T47D (cell line): ENCODE measurements at regions not wholly inside any gene's neighbourhood (a gene's known extent, or its start where the extent isn't known, plus 50 kb on each side); places are given as distances from the start of the nearest gene placed in this dataset.

Experiments used
- DNase-seq, 2 experiments: peaks; one replicate each; pipeline versions ENCODE4 v3.0.0 to v3.0.0-alpha.2; 2011 to 2012; ENCODE audit warnings: low read depth in 1 of 2, low spot score in 1 of 2
- JUND ChIP-seq: IDR thresholded peaks from 2 replicates; pipeline ENCODE4 v1.6.1; 2012; ENCODE audit warnings: low read depth
- in situ Hi-C: cut with HindIII; loops from 2 replicates; pipeline ENCODE4 v1.10.0; 2016; ENCODE audit warnings: low sequenced_read_pairs, low pct_unique_long_range_greater_than_20kb

DNA sequence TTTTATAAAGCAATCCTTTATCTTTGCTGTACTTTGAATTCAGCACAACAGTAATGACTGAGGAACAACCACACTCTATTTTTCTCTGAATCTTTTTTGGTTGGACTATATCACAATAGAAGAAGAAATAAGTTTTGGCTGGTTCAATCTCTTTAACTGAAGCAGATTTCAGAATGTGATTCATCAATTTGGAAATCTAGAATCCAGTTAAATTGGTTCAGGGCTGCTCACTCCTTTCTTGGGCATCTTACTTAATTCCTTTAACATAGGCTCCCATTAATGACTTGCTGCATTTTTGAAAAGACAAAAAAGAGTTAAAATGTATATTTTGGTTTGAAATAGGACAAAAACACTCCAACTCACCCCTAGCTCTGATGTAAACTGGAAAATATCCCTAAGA lies 688.3 kb upstream of the NECTIN3 start:
- in situ Hi-C loops, result no loop called here
- no peak for DNase-seq
- no peak for TF ChIP-seq JUND

DNA sequence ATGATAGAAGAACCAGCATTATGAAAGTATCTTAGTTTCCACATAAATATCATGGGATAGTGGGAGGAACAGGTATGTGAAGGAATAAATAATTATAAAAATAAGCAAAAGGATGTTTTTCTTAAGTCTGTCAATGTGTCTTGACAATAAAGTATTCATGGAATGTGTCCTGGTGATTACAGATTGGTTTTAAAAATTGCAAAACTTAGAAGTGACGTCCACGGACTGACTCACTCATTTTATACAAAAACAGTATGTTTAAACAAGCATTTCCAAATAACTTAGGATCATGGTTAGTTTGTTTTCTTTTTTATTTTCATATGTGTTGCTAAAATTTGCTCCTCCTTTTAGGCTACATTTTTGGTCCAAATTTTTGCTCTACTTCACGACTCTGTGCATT lies 687.0 kb upstream of the NECTIN3 start:
- in situ Hi-C loops, result no loop called here
- TF ChIP-seq JUND, result no peak
- no peak for DNase-seq

DNA sequence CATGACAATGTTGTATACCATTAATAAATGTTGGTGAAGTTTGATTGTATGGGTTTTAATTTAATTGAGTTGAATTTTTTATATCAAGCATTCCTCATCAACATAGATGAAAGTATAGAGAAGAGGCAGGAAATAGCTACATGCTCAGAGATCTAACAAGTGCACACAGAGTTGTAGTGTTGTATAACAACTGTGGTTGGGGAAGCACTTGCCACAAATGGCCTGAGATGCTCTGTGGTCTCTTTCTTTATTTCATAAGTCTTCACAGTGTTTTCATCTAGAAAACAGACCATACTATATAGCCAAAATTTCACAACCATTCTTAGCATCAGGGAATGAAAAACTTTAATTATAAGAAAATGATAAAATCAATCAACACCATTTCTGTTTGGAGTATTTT lies 682.6 kb upstream of the NECTIN3 start:
- DNase-seq, result no peak
- TF ChIP-seq JUND, result no peak
- in situ Hi-C loops, result no loop called here

DNA sequence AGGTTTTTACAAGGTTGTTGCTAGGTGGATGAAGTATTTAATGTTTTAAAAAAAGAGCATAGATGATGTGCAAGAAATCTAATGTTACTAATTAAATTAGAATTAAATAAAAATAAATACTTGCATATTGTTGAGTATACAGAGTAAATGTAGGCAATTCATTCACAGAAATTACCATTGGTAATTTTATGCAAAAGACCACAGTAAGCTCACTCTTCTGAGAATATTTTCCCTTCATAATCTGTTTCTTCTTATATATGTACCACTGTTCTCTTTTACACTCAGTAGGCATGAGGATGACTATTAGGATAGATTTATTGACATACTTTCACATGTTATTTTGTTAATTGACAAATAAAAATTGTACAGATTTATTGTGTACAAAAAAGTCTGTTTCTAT lies 681.2 kb upstream of the NECTIN3 start:
- in situ Hi-C loops, result no loop called here
- no peak for TF ChIP-seq JUND

DNA sequence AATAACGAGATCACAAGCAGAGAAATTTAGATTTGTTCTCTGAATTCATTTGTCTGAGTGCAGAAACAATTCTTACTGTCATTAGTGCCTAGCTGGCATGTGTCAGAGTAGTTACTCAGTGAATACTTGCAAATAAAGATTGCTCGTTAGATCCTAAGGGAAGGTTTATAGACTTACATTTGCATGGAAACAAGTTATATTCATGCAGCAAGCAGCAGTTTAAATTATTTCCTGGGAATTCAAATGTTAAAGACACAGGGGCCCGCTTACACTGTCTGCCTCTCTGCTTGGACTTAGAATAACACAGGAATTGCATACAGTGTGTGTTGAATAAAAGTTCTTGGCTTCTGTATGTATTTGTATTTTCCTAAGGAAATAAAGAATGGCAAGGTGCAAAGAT lies 680.6 kb upstream of the NECTIN3 start:
- no peak for TF ChIP-seq JUND
- in situ Hi-C loops, result no loop called here
- no peak for DNase-seq

More for the DNA sequence above, 681.2 kb upstream of the NECTIN3 start:
- no peak for DNase-seq

DNA sequence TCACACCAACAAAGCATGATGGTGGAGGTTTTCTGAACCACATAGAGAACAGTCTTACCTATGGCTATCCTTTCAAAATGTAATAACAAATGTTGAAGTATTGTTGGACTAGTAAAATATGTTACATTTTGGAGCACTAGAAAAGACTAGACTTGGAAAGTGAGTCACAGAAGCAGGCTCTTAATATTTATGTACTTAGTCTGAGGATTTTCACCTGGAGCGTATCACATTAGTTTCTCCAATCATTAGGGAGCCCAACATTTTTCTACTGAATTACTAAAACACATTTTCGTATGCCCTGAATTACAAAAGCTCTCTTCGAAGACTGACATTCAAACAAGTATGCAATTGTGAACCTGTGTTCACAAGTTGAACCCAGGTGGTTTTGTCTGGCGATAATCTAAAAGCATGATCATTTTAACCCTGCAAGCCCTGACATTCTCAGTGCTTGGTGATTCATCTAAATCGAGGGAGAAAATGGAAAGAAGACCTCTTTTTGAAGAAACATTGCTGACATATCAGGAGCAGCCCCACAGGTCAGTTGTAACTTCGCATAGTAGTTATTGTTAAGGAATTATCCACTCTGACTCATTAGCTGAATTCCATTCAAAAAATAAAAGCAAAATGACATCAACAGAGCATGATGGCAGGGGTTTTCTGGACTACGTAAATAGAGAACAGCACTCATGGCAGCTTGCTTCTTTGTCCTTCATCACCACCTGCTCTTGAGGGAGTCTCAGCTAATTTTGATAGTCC lies 679.8 kb upstream of the NECTIN3 start:
- DNase-seq, result no peak
- in situ Hi-C loops, result no loop called here
- TF ChIP-seq JUND, result no peak

DNA sequence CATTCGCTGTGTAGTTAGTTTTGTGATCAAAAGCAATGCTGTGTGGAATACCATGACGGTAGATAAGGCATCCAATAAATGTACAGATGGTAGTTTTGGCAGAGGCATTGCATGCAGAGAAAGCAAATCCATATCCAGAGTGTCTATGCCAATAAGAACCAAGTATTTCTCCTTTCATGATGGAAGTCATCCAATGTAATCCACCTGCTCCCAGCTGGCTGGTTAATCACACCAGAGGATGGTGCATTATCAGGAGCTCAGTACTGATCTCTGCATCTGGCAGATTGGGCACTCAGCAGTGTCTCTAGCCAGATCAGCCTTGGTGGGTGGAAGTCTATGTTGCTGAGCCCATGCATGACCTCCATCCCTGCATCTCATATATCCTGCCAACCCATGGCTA lies 677.7 kb upstream of the NECTIN3 start:
- in situ Hi-C loops, result no loop called here
- TF ChIP-seq JUND, result no peak
- DNase-seq, result no peak

DNA sequence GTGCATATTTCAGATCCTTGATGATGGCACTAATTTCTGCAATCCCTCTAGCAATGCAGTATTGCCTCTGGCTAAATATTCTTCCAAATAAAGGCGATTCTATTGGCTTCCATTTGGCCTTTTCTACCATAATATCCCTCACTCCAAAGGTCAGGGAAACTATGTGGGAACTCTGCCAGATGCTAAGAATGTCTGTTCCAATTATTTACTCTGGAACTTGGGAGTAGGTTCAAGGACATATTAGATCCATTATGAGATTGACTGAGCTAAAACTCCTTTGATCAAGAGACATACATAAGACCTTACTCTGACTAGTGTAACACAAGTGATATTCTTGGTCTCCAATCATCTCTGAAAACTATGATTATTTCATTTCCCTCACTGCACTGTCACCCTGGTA lies 674.5 kb upstream of the NECTIN3 start:
- in situ Hi-C loops, result no loop called here
- DNase-seq, result no peak
- no peak for TF ChIP-seq JUND

DNA sequence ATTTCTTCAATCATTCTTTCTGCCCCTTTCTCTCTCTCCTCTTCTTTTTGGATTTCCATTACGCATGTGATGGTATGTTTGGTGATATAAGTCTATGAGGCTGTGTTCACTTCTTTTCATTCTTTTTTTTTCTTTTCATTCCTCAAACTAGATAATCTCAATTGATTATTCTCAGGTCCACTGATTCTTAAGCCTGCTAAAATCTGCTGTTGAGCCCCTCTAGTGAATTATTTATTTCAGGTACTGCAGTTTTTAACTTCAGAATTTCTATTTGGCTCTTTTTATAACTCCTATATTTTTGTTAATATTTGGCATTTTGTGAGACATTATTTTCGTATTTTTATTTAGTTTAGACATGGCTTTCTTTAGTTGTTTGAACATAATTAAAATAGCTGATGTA lies 671.3 kb upstream of the NECTIN3 start:
- in situ Hi-C loops, result no loop called here
- DNase-seq, result no peak
- TF ChIP-seq JUND, result no peak

DNA sequence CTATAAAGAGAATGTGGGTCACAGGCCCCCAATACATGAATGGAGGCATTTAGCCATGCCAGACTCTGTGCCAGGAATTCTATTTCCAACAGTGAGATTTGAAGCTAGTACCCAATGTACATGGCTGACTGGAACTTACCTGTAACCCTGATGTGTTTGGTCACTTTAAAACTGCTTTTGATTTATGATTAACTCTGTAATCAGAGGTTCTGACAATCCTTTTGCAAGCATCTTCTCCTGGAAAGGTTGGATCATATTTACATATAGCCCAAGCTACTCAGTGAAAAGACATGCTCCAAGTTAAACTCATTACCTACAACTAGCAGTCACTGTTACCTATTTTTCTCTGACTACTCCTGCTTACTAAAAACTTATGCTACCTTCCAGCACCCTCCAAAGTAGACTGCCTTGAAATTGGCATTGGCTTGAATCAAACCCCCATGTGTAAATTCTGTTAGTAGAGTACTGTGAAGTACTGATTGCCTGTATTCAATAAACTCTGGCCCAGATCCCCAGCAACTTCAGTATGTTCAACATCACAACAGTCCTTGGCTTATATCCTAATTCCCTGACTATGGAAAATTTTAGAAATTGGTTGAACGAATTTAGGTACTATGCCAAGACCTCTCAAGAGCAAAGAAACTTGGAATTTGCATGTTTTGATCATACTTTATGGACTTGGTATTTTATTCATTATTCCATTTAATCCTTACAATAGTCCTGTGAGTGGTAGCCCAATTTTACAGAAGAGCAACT lies 665.6 kb upstream of the NECTIN3 start:
- DNase-seq, result no peak
- in situ Hi-C loops, result no loop called here
- no peak for TF ChIP-seq JUND

DNA sequence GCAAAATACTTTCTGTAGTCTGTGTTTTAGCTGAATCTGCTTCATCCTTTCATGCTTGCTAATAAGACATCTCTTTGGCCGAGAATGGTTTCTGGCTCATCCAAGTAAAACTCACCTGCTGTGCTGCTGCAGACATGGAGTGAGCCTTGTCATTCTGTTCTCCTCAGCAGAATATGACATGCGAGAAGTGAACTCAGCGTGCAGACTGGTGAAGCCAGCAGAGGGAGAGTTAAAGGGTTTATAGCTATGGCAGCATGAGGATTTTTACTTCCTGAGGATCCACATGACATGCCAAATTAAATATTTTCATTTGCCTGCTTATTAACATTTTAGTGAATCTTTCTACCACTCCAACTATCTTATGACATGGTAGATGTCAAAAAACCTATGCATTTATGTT lies 658.4 kb upstream of the NECTIN3 start:
- DNase-seq, result no peak
- no peak for TF ChIP-seq JUND
- in situ Hi-C loops, result no loop called here

DNA sequence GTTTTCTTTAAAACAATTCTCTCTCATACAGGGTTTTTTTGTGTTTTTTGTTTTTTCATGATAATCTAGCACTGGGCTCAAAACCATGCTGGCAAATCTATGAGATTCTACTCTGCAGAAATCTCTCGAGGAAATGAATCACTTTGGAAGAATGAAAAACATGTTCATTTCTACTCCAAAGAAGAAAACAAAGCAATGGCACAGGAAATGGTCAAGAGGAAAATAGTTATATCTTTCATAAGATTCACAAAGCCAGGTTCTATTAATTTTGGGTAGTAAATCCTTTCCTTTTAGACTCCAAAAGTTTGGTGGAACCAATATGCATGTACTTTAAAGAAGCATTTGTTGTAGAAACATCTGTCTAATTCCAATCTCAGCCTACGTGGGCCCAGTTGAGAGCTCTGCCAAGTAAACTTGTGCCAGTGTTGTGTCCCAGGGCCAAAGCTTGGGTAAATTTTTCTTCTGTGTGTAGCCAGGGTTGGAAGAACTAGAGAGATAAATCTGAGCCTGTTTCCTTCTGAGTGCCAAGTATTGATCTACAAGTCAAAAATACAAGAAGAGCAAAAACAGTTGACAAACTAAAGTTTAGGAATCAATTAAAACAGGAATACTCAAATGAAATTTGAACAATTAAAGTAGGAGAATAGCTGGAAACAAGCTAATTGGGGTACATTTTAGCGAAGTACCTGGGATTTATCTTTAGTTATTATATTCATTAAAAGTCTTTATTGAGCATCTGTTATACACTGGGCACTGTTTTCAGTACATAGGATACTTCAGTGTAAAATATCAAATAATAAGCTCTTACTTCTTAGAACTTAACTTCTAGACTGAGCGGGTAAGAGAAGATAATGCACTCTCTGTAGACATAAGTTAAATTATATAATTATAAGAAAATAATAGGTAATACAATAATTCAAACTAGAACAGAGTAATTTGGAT lies 657.5 kb upstream of the NECTIN3 start:
- TF ChIP-seq JUND, result no peak
- in situ Hi-C loops, result no loop called here
- no peak for DNase-seq
